ENCODE measurements at regions not wholly inside any gene's neighbourhood (a gene's known extent, or its start where the extent isn't known, plus 50 kb on each side); places are given as distances from the start of the nearest gene placed in this dataset.
"Not testable (repeated sequence)": the region's sequence is repeated elsewhere in the genome, so short reads cannot be mapped to it uniquely, and the experiment has no call there.

GRCh38 chr4:118492963-118493362 is 140.2 kb upstream of the PRSS12 start:
- TF ChIP-seq CTCF (IDR thresholded peaks at IDR 0.05; ENCODE audit: low read length); EZH2 (IDR thresholded peaks at IDR 0.05; ENCODE audit: borderline replicate concordance, low read length): not testable (repeated sequence)

All from OCI-LY1 (cell line).